ENCODE measurements at regions not wholly inside any gene's neighbourhood (a gene's known extent, or its start where the extent isn't known, plus 50 kb on each side); places are given as distances from the start of the nearest gene placed in this dataset.

- WGBS (ENCODE audit: insufficient coverage): no CpG with 5 or more reads among the region's 1 CpG
- Histone ChIP-seq H3K9me3 (replicated peaks in 1 of 2; ENCODE audit: control insufficient read depth in 1 of 2, insufficient read depth in 1 of 2, low read length in 2 of 2) (no peaks in the 10 kb centered on the region), H3K27me3 (ENCODE audit: control insufficient read depth in 2 of 2, insufficient read depth in 2 of 2, low read length in 2 of 2) (no peaks in the 10 kb centered on the region), H3K36me3 (replicated peaks in 1 of 2; ENCODE audit: control insufficient read depth in 1 of 2, insufficient read depth in 2 of 2, low read length in 2 of 2) (no peaks in the 10 kb centered on the region), H4K20me1 (ENCODE audit: insufficient read depth, low read length) (no peaks in the 10 kb centered on the region), H3K9ac (ENCODE audit: insufficient read depth, low read length, poor library complexity, severe bottlenecking) (no peak overlapping the region), H3K79me2 (ENCODE audit: insufficient read depth, low read length) (no peaks in the 10 kb centered on the region), H3K4me1 (ENCODE audit: control insufficient read depth in 1 of 2, insufficient read depth in 2 of 2, low read length in 2 of 2) (no peaks in the 10 kb centered on the region), H3K4me3 (replicated peaks in 1 of 3; ENCODE audit: low read depth in 2 of 3, low read length in 3 of 3) (no peak overlapping the region), H2AFZ (ENCODE audit: insufficient read depth, low read depth, low read length, poor library complexity, severe bottlenecking) (no peak overlapping the region), H3K4me2 (replicated peaks; ENCODE audit: extremely low read depth, low read length, poor library complexity, severe bottlenecking) (no peak overlapping the region), H3K27ac (ENCODE audit: low read depth in 1 of 2, low read length in 2 of 2) (no peak overlapping the region)
- Mint-ChIP-seq H3K36me3 (no peaks in the 10 kb centered on the region), H3K9me3 (peaks cover 0 to 2% (median 0%) of the 10 kb centered on the region in 7 donors), H3K27me3 (ENCODE audit: low read depth in 3 of 3) (peaks cover 0 to 3% (median 2%) of the 10 kb centered on the region in 3 donors), H3K4me3 (no peak overlapping the region), H3K4me1 (no peaks in the 10 kb centered on the region), H3K27ac (no peak overlapping the region)
- intact Hi-C loops (cut with micrococcal nuclease): no loop called here
- peak in 2 of 3 donors; percentile 4 to 8 for DNase-seq
- TF ChIP-seq CTCF (IDR thresholded peaks at IDR 0.05): peak; percentile 61
Measured at GRCh38 chr18:54671291-54671881, 80.3 kb downstream of the DYNAP start.

DNA sequence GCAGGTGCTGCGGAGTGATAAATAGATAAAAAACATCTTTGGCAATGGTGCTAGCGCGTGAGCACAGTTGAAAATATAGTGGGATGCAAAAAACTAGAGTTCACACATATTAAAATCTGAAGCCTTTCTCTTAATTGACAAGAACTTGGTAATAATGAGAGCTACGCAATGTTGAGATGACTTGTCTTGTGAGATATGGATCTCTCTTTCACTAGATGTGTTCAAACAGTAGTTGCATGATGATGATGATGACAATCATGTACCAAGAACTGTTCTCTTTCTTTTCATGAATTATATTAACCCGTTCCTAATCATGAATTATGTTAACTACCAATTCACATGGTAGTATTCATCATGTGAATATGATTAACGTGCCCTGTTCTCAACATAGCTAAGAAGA lies 81.1 kb downstream of the DYNAP start:
- Histone ChIP-seq H3K4me2 (replicated peaks; ENCODE audit: extremely low read depth, low read length, poor library complexity, severe bottlenecking) (no peak overlapping the region), H3K27me3 (ENCODE audit: control insufficient read depth in 2 of 2, insufficient read depth in 2 of 2, low read length in 2 of 2) (no peaks in the 10 kb centered on the region), H3K36me3 (replicated peaks in 1 of 2; ENCODE audit: control insufficient read depth in 1 of 2, insufficient read depth in 2 of 2, low read length in 2 of 2) (no peaks in the 10 kb centered on the region), H3K9me3 (replicated peaks in 1 of 2; ENCODE audit: control insufficient read depth in 1 of 2, insufficient read depth in 1 of 2, low read length in 2 of 2) (no peaks in the 10 kb centered on the region), H3K27ac (ENCODE audit: low read depth in 1 of 2, low read length in 2 of 2) (no peak overlapping the region), H3K79me2 (ENCODE audit: insufficient read depth, low read length) (no peaks in the 10 kb centered on the region), H3K4me1 (ENCODE audit: control insufficient read depth in 1 of 2, insufficient read depth in 2 of 2, low read length in 2 of 2) (no peaks in the 10 kb centered on the region), H3K9ac (ENCODE audit: insufficient read depth, low read length, poor library complexity, severe bottlenecking) (no peak overlapping the region), H3K4me3 (replicated peaks in 1 of 3; ENCODE audit: low read depth in 2 of 3, low read length in 3 of 3) (no peak overlapping the region), H2AFZ (ENCODE audit: insufficient read depth, low read depth, low read length, poor library complexity, severe bottlenecking) (no peak overlapping the region), H4K20me1 (ENCODE audit: insufficient read depth, low read length) (no peaks in the 10 kb centered on the region)
- no peaks in the 10 kb centered on the region for H3K36me3 Mint-ChIP-seq
- no peak overlapping the region for H3K27ac Mint-ChIP-seq
- H3K27me3 Mint-ChIP-seq (ENCODE audit: low read depth in 3 of 3): peaks cover 2 to 3% (median 2%) of the 10 kb centered on the region in 3 donors
- no peak for TF ChIP-seq CTCF (IDR thresholded peaks at IDR 0.05)
- peaks cover 0 to 2% (median 0%) of the 10 kb centered on the region in 7 donors for H3K9me3 Mint-ChIP-seq
- DNase-seq: no peak
- no peak overlapping the region for H3K4me3 Mint-ChIP-seq
- WGBS (ENCODE audit: insufficient coverage): no CpG with 5 or more reads among the region's 6 CpGs
- intact Hi-C loops (cut with micrococcal nuclease): no loop called here
- H3K4me1 Mint-ChIP-seq: no peaks in the 10 kb centered on the region
